Activated CD4-positive, alpha-beta T cell treated with anti-CD3 and anti-CD28 coated beads, Interleukin-2, Interleukin-4, amounts not matched to agents 100 ng/mL and 50 ng/mL, durations not matched to agents 16 hours and 8 hours (primary cell): ENCODE measurements at regions not wholly inside any gene's neighbourhood (a gene's known extent, or its start where the extent isn't known, plus 50 kb on each side); places are given as distances from the start of the nearest gene placed in this dataset.
"Not testable (repeated sequence)": the region's sequence is repeated elsewhere in the genome, so short reads cannot be mapped to it uniquely, and the experiment has no call there.

ENCODE experiments used
- DNase-seq: peaks from one replicate; pipeline ENCODE4 v3.0.0-alpha.2; 2020; ENCODE audit warnings: low spot score

DNA sequence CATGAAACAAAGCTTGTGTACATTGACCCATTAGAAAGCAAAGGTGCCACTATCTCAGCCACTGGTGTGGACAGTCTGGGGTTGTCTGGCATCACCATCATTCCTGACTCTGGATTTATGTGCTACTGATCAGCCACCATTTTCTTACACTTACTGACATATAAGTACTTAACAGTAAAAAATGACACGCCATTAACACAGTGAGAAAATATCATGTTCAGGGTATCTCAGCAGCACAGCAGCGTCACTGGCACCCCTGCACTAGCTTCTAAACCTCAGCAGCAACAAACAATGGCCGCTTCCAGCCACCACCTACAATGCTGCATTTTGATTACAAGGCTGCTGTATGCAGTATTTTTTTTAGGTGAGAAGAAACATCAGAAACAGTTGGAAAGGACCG lies 253.4 kb upstream of the HDAC4 start:
- no peak for DNase-seq

DNA sequence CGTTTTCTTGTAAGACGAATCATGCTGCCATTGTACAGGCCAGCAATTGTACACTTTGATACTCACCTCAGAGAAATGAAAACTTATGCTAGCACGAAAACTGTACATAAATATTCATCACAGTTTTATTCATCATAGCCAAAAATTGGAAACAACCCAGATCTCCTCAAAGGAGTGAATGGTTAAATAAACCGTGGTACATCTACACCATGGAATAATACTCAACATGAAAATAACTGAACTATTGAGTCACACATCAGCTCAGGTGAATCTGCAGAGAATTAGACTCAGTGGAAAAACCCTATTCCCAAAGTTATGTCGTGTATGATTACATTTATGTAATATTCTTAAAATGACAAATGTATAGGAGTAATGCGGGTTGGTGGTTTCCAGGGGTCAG lies 251.0 kb upstream of the HDAC4 start:
- no peak for DNase-seq

DNA sequence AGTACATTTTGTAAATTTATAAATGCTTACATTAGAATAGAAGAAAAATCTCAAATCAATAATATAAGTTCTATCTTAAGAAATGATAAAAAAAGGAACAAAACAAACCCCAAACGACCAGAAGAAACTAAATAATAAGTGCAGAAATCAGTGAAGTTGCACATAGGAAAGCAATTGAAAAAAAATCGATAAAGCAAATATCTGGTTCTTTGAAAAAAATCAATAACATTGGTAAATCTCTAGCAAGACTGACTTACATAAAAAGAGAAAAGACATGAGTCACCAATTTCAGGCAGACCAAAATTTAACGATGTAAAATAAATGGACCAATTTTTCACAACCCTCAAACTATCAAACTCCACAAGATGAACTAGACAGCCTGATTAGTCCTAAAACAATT lies 249.9 kb upstream of the HDAC4 start:
- DNase-seq: no peak

DNA sequence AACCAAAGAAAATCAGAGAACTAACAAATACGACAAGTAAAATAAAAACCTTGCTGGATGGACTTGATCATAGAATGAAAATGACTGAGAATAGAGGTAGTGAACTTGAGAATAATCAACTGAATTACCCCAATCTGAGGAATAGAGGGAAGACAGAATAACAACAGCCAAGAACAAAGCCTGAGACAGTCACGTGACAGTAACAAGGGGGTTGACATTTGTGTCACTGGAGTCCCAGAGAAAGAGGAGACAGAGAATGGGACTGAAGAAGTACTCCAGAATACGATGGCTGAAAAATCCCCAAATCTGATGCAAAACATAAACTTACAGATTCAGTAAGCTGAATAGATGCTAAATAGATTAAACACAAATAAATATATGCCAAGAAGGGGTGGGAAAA lies 248.5 kb upstream of the HDAC4 start:
- DNase-seq: no peak

DNA sequence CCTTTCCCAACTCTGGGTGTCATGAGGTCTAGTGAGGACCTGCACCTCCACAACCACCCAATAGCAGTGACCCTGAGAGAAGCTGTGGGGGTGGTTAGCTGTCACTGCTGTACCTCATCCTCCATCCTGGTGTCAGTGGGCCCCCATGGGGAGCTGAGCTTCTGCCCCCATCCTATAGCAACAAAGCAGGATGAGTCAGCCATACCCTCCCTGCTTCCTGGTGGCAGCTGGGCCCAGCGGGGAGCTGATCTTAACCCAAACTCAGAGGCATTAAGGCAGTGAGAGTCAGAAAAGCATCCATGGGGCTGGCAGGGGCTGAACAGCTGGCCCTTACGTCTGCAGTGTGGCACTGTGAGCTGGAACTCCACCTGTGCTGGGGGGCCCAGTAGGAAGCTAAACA lies 247.8 kb upstream of the HDAC4 start:
- no peak for DNase-seq

DNA sequence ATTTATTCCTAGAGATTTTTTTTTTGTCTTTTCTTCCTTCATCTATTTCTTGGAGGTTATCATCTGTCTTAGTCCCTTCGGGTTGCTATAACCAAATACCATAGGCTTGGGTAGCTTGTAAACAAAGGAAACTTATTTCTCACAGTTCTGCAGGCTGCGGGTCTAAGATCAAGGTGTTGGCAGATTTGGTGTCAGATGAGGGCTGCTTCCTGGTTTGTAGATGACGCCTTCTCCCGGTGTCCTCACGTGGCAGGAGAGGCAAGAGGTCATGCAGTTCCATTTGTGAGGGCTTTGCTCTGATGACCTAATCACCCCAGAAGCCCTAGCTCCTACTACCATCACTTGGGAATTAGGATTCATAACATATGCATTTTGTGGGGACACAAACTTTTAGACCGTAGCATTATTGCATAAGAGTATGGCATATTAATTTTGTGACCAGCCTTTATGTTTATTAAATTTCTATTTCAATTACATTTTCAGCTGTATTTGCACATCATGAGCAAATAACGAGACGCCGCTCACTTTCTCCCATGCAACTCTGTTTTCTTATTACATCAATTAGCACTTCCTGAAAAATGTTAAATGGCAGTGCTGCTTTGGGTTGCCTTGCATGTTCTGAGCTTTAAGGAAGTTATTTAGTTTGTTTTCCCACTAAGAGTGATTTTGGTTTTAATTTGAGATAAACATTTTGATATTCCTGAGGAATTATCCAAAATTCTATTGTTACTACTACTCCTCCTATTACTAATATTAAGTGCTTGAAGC lies 246.4 kb upstream of the HDAC4 start:
- no peak for DNase-seq

DNA sequence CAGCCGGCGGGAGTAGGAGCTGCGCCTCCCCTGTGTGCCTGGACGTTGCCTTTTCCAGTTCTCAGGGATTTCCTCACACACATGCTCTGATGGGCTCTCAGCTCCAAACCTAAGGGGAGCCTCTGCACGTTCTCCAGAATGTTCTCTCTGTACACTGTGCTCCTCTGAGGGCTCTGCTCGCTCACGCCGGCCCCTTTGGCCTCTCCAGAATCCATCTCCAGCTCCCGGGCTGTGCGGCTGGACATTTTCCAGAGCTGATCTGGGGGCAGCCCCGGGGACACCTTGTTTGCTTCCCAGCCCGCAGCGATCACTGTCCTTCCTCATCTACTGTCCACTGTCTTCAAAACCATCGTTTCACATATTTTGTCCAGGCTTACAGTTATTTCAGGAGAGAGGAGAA lies 245.4 kb upstream of the HDAC4 start:
- DNase-seq: no peak

DNA sequence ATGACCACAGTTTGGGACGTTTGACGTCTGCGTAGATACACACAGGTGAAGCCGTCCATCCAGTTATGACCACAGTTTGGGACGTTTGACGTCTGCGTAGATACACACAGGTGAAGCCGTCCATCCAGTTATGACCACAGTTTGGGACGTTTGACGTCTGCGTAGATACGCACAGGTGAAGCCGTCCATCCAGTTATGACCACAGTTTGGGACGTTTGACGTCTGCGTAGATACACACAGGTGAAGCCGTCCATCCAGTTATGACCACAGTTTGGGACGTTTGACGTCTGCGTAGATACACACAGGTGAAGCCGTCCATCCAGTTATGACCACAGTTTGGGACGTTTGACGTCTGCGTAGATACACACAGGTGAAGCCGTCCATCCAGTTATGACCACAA lies 243.8 kb upstream of the HDAC4 start:
- not testable (repeated sequence) for DNase-seq

DNA sequence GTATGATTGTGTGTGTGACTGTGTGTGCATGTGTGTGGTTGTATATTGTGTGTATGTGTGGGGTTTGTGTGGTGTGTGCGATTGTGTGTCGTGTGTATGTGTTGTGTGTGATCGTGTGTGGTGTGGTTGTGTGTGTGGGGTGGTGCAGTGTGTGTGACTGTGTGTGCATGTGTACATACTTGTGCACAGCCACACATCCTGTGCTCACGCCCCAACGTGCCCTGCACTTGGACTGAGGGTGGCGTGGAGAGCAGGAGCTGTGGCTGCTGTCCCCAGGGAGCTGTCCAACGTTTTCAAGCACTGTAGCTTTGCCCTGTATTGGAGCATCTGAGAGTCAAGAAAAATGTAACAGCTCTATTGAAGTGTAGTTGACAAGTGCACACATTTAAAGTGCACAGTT lies 243.2 kb upstream of the HDAC4 start:
- DNase-seq: no peak

DNA sequence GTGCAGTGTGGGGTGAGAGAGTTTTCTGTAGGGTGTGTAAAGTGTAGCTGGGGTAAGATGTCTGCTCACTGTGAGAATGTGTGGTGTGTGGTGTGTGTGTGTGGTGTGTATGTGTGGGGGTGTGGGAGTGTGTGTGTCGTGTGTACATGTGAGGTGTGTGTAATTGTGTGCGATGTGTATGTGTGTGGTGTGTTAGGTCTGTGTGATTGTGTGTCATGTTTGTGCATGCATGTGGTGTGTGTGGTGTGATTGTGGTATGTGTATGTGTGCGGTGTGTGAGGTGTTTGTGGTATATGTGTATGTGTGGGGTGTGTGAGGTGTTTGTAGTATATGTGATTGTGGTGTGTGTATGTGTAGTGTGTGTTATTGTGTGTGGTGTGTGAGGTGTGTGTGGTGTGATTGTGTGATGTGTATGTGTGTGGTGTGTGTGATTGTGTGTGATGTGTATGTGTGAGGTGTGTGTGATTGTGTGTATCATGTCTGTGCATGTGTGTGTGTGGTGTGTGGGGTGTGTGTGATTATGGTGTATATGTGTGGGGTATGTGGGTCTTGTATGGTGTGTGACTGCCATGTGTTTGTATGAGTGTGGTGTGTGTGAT lies 241.7 kb upstream of the HDAC4 start:
- DNase-seq: no peak

DNA sequence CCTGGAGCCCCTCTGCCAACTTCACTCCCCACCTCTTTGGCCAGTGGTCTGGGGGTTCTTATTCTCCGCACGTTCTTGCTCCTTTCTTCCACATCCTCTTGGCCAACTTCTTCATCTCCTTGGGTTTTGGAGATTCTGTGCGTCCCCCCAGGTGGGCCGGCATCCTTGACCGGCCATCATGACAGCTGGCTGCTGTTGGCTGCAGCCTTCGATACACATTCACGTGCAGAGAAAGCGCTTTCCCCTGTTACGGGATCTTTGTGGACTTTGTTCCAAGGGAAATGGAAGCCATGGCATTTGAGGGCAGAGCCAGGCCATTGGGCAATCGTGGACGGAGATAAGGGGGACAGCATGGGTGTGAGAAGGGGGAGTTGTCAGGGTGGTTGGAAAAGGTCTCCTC lies 241.1 kb upstream of the HDAC4 start:
- DNase-seq: not testable (repeated sequence)

DNA sequence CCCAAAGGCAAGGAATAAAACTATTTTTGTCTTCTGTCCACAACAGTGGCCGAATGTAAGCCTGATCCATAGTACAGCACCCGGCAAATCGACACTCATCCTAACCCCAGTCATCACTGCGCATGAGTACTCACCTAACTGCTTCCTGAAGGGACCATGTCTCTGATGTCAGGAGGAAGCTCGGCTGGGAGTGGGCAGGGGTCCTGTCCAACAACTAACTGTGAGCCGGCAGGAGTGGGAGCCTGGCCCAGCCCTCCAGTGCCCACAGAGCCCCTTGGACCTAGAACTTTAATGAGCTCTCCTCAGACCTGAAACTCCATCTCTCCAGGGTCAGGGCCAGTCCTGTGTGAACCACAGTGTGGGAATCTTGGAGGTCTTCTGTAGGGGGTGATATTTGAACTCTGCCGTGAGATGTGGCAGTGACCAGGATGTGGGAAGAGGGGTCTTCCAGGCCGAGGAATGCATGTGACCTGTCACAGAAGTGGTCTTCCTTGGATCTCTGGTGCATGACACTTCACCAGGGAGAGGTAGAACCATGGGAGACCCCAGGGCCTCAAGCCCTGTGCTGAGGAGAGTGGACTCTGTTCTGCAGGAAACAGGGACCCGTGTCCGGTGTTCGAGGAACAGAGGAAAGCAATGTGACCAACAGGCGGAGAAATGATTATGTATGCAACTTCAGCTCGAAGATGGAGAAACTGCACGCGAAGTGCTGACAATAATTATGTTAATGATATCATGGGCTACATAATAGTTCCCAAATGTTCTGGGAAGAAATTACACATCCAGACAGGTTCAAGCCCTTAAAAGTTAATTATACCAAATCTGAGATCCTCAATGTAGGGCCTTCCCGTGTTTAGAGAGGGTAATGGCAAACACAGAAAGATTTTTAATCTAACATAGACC lies 240.1 kb upstream of the HDAC4 start:
- DNase-seq: no peak

DNA sequence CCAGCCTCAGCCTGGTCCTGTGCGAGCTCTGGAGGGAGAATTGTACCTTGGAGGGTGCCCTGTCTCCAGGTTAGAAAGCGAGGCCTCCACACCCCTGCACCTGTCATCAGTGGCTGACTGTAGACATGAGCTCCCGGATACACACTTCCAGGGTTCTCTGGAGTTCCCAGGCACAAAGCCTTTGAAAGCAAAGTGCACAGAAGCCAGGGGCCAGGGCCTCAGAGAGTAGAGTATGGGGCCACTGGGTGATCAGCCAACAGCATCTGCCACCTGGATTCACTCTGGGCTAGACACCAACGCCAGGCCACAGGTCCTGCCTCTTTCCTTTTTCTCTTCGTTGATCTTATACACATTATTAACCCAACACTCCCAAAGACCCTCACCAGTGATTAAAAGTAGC lies 239.4 kb upstream of the HDAC4 start:
- DNase-seq: no peak

DNA sequence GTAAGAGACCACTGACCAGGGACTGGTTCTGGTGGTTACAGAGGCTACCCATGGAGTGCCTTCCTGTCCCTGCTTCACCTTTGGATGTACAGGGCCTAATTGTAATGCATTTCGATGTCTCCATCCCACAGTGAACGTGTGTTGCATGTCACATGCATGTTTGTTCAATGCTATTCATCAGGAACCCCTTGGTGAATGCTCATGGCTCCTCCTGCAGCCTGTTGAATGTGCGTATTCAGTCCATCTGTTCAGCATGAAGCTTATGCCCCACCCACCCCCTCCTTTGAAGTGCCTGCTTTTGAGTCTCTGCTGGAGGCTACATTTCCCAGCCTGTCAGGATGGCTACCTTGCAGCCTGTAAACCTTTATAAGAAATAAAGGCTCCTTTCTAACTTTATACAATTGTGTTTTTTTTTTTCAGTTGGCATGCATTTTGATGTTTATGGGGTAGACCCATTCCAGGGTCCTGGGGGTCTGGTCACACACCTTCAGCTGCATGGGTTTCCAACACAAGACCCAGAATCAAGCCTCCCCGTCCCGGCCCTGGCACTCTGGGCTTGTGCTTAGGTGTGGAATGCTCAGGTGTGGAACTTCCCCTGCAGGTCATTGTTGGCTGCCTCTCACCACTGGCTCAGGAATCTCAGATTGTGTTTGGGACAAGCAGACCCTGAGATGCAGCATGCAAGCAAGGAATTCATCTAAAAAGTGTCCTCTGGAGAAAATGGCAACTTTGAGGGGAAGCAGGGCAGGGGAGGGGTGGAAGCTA lies 238.8 kb upstream of the HDAC4 start:
- DNase-seq: no peak

DNA sequence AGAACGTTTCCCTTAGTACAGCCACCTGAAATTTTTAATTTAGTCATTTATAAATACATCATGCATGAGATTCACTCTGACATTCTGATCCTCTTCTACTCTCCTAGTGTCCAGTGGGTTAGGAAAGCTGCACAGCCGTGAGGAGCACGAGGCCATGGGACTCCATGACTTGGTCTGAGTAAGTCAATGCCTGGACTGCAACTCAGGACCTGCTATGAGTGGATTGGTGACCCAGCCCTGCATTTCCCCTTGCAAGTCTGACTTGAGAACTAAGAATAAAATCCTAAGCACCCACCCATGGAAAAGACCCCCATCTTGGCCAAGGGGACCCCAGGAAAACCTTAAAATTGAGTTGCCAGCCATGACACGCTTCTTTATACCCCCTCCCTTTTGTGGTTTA lies 237.6 kb upstream of the HDAC4 start:
- no peak for DNase-seq

DNA sequence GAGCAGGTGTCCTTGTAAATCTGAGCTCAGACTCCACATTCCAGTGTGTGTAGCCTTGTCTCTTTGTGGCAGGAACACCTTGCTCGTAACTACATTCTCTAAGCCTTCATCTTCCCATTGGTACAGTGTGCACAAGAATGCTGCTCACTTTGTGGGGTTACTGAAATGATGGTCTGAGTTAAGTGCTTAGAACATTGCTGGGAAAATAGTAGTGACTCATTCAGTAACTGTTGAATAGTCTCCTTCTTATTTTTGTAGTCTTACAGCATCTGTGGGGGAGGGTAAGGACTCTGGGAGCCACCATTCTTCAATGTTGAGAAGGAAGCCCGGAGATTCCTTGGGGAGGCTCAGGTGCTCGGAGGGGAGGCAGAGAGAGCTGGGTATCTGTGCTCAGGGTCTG lies 236.0 kb upstream of the HDAC4 start:
- no peak for DNase-seq

DNA sequence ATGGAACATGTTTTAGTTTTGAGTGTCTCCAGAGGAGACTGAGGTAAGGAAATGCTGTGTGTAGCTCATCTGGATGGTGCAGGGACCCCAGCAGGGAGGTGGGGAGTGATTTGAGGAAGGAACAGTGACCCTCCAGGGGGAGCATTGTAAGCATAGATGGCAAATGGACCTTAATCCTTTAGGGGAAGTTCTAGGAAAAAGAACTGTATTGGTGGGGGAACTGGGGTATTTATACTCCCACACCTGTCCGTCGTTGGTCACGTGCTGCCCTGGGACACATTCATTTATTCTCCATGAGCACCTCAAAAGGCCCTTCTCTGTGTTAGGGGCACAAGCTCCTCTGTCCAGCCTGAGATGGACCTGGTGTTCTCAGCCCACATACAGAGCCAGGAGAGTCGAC lies 233.9 kb upstream of the HDAC4 start:
- no peak for DNase-seq

DNA sequence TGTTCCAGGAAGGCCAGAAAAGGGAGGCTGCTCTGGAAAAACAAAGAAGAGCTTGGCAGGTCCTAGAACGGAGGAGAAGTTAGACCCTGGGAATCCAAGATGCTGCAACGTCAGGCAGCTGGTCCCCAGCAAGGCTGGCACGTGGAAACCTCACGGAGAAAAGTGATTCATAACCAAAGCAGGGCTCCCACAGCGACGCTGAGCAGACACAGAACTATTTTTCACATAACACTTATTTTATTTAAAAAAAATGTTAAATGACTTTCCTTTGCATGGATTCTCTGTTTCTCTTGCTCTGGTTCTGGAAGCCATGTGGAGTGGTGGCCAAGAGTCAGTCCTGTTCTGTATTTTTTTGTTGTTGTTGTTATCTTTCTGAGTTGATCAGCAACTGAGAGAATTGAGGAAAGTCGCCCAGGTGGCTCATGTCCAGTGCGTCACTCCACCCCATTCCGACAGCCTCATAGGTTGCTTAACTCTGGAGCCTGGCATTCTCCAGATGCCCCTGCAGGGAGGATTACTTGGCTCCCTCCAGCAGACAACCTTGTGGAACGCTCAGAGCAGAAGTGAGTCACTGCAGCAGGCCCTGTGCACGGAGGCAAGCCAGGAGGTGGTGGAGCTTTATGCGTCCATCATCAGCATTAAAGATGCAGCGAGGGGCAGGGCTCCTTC lies 229.9 kb upstream of the HDAC4 start:
- no peak for DNase-seq

DNA sequence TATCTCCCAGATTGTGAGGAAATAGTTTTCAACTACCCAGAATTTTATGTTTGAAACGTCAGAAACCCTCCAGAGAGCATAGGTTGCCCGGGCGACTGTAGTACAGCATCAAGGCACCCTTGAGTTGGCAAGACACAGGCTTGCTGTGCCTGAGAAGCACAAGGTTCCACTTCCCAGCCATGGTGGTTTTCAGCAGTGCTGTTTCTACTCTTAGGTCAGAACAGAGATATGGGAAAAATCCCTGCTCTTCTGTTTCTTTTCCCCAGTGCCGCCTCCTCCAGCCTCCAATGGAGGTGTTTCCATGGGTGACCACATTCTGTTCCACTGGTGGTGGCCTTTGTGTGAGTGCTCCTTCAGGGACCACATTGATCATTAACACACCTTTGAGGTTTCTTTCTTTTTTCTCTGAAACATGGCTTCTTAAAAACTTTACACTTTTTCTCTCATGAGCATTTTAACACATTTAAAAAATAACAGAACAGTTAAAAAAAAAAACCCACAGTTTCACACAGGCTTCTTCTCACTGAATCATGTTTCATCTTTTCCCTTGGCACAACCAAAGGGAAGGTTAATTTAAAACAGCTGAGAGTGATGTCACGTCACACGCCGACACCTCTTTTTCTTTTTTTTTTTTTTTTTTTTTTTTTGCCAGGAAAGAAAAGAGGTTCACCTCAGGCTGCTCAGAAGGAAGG lies 229.3 kb upstream of the HDAC4 start:
- DNase-seq: no peak

DNA sequence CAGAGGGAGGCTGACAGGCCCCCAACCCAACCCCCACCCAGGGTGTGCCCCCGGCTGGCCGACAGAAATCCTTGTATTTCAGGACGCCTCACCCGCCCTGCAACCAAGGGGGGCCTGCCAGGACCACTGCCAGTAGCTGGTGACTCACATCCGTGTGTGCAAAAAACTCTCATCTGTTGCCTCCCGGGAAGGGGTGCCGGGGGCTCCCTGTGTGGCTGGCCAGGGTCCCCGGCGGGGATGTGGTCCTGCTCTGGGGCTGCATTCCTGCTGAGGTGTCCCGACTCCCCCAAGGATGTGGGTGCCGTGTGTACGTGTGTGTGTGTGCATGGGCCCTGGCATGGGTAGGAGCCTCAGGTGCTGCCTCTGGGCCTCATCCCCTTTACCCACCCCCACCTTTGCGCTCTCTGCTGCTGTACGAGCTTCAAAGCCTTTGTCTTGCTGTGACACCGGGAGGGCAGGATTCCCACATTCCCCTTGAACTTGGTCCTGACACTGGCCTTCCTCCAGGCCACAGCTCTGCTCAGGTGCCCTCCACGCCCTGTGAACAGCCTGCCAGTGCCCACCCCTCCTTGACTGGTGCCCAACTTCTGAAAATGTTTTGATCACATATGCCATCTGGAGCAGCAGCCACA lies 226.3 kb upstream of the HDAC4 start:
- no peak for DNase-seq
